NAMALWA (cell line): ENCODE measurements at regions not wholly inside any gene's neighbourhood (a gene's known extent, or its start where the extent isn't known, plus 50 kb on each side); places are given as distances from the start of the nearest gene placed in this dataset.

Experiments used
- DNase-seq: peaks from one replicate; pipeline ENCODE4 v3.0.0-alpha.2; 2015; ENCODE audit warnings: low spot score

GRCh38 chr3:1954632-1955031, 144.0 kb upstream of the CNTN4 start:
- no peak for DNase-seq

- no peak for DNase-seq
These were observed 143.5 kb upstream of the CNTN4 start for GRCh38 chr3:1955170-1955569.

GRCh38 chr3:1955750-1956149, 142.9 kb upstream of the CNTN4 start:
- no peak for DNase-seq

GRCh38 chr3:1960506-1960905, 138.2 kb upstream of the CNTN4 start:
- no peak for DNase-seq

DNA sequence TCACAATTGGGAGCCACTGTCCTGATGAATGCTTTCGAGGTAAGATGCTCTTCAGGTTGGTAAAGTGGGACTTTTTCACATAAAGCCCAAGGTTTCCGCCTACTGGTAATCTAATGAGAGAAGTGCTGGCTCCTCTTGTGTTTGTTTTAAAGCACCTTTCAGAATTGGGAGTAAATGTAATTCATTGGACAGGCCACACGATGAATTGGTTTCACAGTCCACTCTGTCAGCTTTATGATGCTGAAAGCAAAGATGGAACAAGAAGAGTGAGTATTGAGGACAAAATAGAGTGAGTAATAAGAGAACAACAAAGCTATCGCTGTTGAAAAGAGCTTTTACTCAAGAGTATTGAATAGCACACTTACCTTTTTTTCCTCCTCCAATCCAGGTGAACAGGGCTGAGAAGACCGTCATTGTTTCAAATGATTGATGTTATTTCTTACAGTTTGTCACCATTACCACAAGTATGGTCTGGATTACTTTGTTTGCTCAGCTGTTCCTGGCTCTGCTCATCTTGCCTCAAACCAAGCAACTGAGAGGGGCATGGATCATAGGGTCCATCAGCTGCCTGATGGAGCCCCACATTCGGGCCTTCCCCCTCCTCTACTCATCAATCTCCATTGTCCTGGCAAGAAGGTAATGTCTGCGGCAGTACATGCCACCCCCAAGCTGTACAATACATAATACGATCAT, 136.1 kb upstream of the CNTN4 start:
- no peak for DNase-seq

DNA sequence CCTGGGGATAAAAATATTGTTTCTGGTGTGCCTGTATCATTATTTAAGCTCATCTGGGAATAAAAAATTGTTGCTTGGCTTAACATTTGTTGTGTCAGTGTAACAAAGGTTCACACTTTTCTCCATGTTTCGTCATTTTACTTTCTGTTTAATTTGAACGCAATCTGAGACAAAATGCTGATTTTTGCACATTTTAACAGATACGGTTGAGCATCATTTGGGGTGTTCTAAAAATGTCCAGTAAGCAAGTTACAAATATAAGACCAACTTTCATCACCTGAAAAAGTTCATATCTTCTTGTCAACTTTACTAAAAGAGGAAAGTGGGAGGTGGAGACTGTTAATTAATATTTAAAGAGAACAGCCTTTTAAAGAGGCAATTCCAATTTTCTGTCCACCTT, 134.8 kb upstream of the CNTN4 start:
- no peak for DNase-seq

GRCh38 chr3:1967525-1967924, 131.1 kb upstream of the CNTN4 start:
- no peak for DNase-seq

DNA sequence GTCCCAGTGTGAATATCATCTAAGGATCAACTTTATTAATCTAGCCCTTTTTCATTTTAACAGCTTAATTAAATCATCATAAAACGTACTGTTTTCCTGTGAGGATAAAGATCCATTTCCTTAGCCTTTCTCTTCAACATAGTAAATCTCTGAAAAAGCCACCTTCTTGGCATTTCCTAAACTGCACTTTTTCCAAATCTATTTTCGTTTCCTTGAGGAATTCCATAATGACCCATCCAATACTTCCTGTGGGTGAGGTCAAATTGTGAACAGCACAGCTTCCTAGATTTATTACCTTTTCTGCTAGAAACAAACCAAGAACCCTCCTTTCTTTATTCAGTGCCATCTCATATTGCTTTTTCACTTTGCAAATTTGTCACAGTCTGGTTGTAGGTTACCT, 129.4 kb upstream of the CNTN4 start:
- no peak for DNase-seq

DNA sequence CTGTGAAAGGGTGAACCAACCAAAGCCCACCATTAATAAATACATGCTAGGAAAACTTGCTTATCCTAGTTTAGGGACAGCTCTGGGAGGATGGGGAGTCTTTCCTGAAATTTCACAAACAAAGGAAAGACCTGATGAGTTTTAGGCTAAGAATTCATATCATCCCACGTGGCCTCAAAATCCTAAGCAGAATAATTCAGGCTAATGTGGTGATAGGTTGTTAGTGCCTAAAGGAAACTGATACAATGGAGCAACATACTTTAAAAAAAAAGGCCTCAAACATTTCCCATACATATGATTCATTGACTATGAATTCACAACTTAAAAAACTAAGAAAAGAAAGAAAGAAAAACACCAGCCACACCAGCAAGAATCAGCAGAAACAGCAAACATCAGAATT, 126.9 kb upstream of the CNTN4 start:
- no peak for DNase-seq

DNA sequence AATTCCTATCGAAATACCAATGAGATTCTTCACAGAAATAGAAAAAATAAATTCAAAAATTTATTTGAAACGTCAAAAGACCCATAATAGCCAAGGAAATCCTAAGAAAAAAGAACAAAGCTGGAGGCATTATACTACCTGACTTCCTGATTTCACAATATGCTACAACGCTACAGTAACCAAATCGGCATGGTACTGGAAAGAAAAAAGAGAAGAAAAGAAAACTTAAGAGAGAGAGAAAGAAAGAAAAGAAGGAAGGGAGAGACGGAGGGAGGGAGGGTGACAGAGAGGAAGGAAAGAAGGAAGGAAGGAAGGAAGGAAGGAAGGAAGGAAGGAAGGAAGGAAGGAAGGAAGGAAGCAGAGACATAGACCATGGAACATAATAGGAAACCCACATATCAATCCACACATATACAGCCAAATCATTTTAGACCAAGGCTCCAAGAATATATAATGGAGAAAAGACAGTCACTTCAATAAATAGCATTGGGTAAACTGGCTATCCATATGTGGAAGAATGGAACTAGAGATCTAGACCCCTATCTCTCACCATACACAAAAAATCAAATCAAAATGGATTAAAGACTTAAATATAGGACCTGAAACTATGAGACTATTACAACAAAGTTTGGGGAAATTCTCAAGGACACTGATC, 118.6 kb upstream of the CNTN4 start:
- no peak for DNase-seq

- DNase-seq, result no peak
These were observed 110.7 kb upstream of the CNTN4 start for GRCh38 chr3:1987980-1988379.

DNA sequence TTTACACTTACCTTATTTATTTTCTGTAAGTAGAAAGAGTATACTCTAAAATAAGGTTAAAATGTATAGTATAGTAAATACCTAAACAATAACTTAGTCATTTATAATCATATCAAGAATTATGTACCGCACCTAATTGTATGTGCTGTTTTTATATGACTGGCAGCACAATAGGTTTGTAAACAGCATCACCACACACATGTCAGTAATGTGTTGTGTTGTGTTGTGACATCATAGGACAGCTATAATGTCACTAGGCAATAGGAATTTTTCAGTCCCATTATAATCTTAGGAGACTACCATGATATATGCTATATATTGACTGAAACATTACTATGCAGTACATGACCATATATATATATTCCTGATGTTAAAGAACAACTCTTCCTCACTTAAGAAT, 99.9 kb upstream of the CNTN4 start:
- no peak for DNase-seq

- no peak for DNase-seq
These were observed 97.2 kb upstream of the CNTN4 start for GRCh38 chr3:2001306-2002108.

DNA sequence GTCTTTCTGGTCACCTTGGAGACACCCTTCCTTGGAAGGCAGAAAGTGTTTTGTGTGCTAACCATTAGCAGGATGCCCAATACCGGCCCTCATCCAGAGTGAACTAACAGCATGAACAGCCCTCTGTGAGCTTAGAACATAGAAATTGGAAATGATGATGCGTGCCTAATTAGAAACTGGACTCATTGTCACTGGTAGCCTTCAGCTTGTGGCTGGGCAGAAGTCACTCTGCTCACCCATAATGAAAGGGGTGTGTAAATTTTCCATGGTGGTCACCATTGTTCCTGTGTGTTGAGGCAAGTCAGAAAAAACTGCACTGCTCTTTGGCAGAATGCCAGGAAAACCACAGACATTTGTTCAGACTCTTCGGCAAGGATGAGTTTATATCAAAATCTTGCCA, 74.7 kb upstream of the CNTN4 start:
- DNase-seq, result no peak

- DNase-seq, result no peak
These were observed 74.0 kb upstream of the CNTN4 start for GRCh38 chr3:2024713-2025112.

DNA sequence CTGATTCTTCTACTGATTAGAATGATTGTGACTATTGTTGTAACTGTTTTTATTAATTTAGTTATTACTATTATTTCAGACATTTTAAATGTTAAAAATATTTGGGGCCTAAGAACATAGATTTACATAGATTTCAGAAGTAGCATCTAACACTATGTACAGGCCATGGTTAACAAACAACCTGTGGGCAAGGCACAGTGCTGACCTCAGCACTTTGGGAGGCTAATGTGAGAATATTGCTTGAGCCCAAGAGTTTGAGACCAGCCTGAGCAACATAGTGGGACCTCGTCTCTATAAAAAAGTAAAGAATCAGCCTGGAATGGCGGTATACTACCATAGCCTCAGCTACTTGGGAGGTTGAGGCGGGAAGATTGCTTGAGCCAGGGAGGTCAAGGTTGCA, 69.1 kb upstream of the CNTN4 start:
- DNase-seq, result no peak

- DNase-seq, result peak; percentile 57
These were observed 62.6 kb upstream of the CNTN4 start for GRCh38 chr3:2036076-2036475.

GRCh38 chr3:2041931-2042330, 56.7 kb upstream of the CNTN4 start:
- DNase-seq, result no peak
